Suprapubic skin (tissue), 3 donors: ENCODE measurements at regions not wholly inside any gene's neighbourhood (a gene's known extent, or its start where the extent isn't known, plus 50 kb on each side); places are given as distances from the start of the nearest gene placed in this dataset.

Experiments used
- POLR2AphosphoS5 ChIP-seq, 3 donors: sonication (generic); formaldehyde crosslinking; IDR thresholded peaks; one replicate each; pipeline ENCODE4 v1.6.1; 2017; ENCODE audit warnings: antibody characterized with exemption in 3 of 3
- TF ChIP-seq, protein P1 (sequence below), 2 donors: fragments of 200-600 bp in 1 of 2; fragments of 450-650 bp in 1 of 2; sonication (generic) in 1 of 2; IDR thresholded peaks; one replicate each; pipeline ENCODE4 v1.5.1; 2016 to 2019; ENCODE audit warnings: antibody characterized with exemption in 2 of 2, mild to moderate bottlenecking in 1 of 2, moderate library complexity in 1 of 2

- TF ChIP-seq, protein P1, sequence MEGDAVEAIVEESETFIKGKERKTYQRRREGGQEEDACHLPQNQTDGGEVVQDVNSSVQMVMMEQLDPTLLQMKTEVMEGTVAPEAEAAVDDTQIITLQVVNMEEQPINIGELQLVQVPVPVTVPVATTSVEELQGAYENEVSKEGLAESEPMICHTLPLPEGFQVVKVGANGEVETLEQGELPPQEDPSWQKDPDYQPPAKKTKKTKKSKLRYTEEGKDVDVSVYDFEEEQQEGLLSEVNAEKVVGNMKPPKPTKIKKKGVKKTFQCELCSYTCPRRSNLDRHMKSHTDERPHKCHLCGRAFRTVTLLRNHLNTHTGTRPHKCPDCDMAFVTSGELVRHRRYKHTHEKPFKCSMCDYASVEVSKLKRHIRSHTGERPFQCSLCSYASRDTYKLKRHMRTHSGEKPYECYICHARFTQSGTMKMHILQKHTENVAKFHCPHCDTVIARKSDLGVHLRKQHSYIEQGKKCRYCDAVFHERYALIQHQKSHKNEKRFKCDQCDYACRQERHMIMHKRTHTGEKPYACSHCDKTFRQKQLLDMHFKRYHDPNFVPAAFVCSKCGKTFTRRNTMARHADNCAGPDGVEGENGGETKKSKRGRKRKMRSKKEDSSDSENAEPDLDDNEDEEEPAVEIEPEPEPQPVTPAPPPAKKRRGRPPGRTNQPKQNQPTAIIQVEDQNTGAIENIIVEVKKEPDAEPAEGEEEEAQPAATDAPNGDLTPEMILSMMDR (IDR thresholded peaks at IDR 0.05) = no peak
- no peak for TF ChIP-seq POLR2AphosphoS5 (IDR thresholded peaks at IDR 0.05)
Observed at GRCh38 chr1:187648091-187648490, 819.3 kb downstream of the PLA2G4A start.
